Nucleus accumbens (tissue), 56 donors: ENCODE measurements at regions not wholly inside any gene's neighbourhood (a gene's known extent, or its start where the extent isn't known, plus 50 kb on each side); places are given as distances from the start of the nearest gene placed in this dataset.
"Not testable (repeated sequence)": the region's sequence is repeated elsewhere in the genome, so short reads cannot be mapped to it uniquely, and the experiment has no call there.

Experiments
- DNase-seq, 56 donors: peaks; one replicate each; lab custom pipeline; 2025; lab: John Stamatoyannopoulos, UW

DNA sequence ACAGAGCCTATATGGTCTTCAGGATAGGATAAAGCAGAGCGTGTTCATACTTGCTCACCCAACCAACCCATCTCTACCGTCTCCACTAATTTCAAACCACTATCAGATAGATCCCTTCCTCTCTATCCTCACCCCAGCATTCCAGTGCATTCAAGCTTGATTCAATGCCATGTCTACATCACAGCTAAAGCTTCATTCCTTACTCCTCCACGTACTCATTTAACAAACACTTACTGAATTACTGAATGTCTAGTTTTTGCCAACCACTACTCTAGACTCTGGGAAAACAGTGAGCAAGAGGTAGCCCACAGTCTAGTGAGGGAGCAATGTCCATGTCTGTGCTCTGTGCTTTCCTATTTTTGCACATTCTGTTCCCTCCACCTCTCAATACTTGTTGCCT lies 163.5 kb upstream of the MSX2 start:
- DNase-seq: no peak

DNA sequence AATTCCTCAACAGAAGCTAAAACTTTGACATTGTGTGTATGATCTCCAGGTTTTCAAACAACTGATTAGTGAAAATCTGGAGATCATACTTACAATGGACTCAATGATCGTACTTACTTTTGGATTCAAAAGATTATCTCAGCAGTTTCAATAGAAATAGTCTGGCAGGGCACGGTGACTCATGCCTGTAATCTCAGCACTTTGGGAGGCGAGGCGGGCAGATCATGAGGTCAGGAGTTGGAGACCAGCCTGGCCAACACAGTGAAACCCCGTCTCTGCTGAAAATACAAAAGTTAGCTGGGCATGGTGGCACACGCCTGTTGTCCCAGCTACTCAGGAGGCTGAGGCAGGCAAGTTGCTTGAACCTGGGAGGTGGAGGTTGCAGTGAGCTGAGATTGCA lies 161.3 kb upstream of the MSX2 start:
- DNase-seq: not testable (repeated sequence)

DNA sequence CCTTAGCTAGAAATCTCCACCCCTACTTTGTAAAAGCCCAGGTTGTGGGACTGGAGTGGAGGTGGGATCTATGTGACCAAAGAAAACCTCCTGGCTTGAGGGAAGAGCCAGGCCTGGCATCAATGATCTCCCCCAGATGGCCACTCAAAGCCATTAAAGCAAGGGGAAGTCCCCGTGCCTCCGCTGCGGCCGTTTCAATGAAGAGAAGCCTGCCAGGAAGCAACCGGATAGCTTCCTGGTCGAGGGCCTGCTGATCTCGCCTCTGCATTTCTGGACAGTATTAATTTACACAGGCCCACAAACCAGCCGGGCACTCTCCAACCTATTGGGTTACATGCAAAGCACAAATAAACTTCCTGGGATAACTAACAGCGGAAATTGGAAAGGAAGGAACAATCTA lies 160.5 kb upstream of the MSX2 start:
- DNase-seq: no peak

DNA sequence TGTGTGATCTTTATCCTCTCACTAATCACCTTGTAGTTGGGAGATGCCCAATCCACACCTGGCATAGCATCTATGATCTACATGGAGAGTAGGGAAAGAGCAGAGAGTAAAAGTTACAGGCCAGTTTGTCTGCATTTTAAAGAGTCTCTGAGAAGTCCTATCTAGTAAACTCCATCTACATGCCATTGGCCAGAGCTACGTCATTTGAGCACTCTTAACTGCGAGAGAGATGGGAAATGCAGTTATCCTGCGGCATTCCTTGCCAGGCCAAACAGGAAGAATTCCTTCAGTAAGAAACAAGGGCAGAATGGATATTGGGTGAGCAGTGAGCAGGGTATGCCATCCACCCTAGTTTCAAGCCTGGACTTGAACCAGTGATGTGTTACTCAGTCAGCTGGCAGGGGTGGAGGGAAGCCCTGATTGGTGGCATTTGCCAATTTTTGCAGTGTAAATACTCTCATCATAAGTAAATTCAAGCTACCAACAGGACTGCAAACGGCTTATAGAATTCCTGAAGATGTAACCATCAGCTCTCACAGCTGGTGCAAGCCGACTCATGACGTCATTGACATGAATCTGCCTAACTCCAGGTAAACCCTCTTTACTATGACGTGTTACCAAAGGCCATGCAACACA lies 156.8 kb upstream of the MSX2 start:
- no peak for DNase-seq

DNA sequence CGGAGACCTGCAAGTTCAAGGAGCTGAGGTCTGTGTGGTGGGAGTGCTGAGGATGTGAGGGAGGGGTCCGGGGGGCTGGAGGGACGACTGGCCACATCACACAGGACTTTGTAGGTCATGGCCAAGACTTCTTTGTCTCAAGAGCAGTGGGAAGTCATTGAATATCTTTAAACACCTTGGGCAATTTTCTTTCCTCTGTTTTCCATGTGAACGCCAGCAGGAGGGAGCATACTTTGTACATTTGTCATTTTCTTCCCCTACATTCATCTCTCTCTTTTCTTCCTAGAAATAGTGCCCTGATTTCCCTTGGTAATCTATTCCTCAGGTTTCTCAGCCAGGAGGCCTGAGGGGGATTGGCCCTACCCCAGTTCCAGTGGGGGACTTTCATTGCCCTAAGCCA lies 153.7 kb upstream of the MSX2 start:
- DNase-seq: no peak

DNA sequence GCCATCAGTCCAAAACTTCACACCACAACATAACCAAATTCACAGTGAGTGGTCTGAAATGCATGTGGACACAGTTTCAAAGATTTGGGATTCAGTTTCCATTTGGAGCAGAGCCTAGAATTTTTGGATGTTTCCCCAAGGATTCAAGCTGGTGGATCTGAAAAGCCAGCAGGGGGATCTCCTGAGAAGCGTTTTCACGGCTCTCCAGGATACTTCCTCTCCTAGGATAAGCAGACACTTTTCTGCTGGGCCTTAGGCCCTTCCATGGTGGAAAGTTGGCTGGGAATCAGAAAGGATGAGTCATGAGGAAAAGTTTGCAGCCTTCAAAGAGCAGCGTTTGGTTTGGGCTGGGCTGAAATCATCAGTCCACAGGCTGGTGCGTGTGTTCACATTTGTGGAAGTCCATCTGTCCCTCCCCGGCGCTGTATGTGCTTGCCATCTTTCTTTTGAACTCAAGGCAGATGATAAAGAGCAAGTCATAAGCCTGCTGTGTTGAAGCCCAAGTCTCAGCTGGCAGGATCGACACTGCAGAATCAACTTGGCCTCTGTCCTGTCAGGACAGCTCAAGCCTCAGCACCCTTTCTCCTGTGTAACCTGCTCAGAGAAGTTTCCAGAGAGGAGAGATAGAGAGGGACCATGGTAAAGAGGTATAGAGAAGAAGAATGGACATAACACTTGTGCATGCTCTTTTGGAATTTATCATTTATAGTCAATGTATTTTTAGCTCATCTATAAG lies 152.6 kb upstream of the MSX2 start:
- DNase-seq: peak in 6 of 56 donors; percentile 2 to 72 (median 8)

DNA sequence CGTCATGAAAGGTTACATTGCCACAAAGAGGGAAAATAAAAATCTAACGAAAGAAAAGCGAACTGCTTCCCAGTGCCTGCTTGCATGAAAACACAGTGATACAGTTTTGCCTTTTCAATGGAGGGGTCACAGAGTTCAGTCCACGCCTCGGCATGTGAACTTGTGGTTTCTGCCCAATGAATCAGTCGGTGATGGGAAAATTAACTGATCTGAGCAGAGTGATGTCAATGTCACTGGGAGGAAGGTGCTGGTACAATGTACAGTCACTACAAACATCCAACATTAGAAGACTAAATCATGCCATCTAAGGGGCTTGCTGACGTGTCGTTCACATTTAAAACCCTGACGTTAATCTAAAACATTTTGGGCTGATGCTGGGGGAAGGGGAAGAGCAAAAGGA lies 151.8 kb upstream of the MSX2 start:
- DNase-seq: no peak

DNA sequence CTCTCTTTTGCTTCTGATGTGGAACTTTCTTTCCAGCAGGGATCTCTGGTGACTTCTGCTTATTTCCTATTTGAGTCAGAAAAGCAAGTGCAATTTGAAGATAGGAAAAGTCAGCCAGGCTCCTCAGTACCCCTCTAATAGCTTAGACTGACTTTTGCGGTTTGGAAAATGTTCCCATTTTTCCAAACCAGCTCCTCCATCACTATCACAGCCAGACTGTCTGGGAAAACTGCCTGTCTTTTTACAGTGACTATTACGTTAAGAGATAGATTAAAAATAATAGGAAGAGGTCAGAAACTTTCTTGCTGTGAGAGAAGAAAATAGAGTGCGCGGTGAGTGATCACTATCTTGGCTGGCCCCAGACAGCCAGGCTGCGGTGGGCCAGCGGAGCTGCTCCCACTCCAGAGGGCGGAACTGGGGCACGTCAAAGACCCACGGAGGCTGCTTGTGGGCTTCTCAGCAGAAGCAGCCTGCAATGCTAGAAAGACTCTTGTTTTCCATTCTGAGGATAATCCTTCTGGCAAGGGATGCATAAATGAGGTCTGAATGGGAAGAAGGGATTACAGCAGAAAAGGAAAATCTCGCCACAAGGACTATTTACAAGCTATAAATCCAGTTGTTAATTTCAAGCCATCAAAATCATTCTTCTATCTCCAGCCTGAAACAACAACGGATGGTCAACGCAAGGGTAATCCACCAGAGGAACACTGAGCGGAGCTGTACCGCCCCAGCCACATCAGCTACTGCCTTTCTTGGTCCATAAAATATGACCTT lies 151.0 kb upstream of the MSX2 start:
- no peak for DNase-seq

DNA sequence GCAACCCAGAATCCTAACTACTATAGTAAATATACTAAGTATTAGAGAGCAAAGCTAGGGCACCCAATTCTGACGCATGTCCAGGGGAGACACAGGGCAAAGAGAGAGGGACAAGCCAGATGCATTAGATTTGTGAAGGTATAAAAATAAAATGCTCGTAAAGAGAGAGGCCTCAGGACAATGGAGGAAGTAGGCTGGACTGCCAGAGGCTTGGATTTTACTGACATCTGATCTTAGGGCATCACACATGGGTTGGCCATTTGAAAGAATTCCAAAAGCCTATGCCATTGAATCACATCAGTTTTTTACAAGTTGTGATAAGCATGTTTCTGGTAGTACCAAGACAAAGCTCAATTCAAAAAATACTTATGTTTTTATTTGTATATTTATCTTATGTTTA lies 149.3 kb upstream of the MSX2 start:
- no peak for DNase-seq

DNA sequence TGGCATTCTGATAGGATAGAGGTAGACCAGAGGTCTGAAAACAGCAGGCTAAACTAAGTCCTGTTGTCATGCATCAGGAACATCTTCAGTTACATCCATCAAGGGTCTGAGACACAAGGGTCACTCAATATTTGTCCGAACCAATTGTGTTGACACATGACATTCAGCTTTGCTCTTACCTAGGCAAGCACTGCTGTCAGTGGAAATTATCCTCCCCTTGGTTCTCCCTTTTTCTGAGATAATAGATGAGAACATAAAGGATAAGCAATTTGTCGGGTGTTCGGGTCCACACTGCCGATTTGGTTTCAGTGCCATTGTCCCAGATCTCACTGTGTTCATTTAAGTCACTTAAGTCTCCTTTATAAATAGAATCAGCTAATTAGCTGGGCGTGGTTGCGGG lies 148.3 kb upstream of the MSX2 start:
- DNase-seq: no peak

DNA sequence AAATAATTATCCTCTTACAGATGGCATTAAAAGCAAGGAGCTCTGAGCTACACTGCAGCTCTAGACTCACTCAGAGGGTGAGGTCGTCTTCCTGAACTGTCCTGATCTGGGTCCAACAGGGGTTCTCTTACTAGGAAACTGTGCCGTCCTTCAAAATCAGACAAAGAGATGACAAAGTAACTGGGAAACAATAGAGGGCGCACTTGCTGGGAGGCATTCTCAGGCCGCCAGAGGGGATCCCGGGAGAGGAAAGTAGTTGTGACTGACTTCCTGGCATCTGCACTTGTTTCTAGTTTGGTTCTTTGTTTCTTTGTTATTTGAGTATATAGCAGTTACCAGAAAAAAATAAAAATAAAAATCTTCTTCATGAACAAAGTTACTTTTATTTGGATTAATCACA lies 142.9 kb upstream of the MSX2 start:
- peak in 4 of 56 donors; percentile 2 to 26 (median 2) for DNase-seq

DNA sequence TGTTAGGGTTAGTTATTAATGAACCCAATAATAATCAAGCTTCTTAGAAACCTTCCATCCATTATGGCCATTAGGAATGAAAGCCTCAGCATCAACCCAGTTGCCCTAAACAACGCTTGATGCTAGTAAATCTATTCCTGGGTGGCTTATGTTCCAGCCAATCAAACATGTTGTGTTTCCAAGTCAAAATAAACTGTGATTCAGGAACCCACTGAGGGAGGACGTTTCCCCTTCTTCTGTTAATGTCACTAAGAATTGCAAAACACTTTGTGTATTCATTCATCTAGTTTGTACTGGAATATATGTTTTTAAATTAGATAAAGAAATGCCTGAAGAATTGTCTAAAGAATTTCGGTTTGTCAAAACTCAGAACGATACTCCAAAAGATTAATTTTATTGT lies 142.5 kb upstream of the MSX2 start:
- no peak for DNase-seq

DNA sequence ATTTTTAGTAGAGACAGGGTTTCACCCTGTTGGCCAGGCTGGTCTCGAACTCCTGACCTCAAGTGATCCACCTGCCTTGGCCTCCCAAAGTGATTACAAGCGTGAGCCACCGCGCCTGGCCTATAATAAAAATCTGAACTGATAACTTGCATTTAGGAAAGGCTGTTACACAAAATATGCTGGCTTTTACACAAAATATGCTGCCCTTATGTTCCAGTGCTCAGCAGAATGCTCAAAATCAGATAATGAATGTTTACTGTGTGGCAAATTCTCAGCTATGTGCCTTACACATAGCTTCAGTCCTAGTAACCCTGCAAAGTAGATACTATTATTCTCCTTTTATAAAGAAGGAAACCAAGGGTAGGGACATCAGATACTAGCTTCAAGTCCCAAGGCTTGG lies 141.3 kb upstream of the MSX2 start:
- DNase-seq: no peak

DNA sequence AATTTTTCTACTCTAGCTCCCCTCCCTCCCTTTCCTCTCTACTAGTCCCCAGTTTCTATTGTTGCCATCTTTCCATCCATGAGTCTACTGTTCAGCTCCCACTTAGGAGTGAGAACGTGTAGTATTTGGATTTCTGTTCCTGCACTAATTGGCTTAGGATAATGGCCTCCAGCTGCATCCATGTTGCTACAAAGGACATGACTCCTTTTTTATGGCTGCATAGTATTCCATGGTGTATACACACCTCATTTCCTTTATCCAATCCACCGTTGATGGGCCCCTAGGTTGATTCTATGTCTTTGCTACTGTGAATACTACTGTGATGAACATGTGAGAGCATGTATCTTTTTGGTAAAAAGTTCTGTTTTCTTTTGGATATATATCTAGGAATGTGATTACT lies 138.9 kb upstream of the MSX2 start:
- DNase-seq: no peak

DNA sequence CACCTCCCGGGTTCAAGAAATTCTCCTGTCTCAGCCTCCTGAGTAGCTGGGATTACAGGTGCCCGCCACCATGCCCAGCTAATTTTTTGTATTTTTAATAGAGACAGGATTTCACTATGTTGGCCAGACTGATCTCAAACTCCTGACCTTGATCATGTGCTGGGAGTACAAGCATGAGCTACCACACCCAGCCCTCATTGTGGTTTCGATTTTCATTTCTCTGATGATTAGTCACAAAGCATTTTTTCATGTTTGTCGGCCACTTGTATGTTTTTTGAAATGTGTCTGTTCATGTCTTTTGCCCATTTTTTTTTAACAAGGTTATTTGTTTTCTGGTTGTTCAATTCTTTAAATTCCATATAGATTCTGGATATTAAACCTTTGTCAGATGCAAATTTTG lies 138.2 kb upstream of the MSX2 start:
- not testable (repeated sequence) for DNase-seq

DNA sequence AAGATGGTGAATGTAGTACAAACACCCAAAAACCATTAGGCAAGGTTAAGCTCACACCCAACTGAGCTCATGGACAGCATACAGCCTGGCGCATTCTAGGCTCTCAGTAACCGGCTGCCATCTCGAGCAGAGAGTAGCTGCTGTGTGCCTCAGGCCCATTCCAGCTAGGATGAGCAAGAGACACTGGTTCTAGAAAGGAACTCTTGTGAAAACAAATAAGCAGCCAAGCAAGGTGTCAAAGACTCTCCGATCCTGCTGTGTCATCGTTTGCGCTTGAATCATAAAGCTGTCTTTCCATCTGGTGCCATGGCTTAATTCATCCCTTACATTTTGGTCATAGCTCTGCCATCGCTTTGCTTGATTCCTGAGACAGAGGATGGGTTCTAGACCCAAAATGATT lies 135.4 kb upstream of the MSX2 start:
- no peak for DNase-seq

DNA sequence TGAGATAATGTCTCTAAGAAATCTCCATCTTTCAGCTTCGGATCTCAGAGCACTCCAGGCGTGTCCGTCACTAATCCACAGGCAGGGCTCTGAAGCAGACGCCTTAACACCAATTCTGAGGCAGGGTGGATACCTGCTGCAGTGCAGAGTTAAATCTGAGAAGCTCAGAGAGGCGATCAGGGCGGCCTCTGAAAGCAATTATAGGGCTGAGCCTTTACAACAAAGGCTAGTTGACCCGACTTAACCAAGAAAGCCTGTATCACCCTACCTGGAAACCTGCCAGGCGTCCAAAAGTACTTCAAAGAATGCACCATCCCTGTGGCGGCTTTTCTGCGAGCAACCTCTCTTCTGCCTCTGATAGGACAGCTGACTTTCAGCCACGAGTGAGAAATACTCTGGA lies 134.8 kb upstream of the MSX2 start:
- no peak for DNase-seq

DNA sequence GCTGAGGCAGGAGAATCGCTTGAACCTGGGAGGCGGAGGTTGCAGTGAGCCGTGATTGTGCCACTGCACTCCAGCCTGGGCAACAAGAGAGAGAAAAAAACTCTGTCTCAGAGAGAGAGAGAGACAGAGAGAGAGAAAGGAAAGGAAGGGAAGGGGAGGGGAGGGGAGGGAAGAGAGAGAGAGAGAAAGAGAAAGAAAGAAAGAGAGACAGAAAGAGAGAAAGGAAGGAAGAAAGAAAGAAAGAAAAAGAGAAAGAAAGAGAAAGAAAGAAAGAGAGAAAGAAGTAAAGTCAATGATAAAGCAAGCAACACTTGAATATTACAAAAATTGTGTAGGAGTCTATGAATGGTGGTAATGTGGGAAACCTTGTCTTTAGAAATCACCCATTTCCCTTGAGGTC lies 133.6 kb upstream of the MSX2 start:
- no peak for DNase-seq

DNA sequence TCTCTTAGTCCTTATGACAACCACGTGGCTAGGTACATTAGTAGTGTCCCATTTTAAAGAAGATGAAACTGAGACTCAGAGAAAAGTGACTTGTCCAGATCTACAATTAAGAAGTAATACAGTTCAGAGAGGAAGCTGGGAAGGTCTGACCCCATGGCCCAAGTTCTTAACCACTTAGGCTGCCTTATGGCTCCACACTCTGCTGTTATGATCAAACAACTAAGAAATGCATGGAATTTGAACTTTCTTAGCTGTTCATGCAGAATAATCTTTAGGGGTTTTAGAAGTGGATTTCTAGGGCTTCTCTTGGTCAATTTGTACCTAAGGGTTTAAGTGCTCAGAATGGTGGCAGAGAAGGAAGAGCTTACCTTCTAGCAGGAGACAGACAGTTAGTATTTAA lies 128.0 kb upstream of the MSX2 start:
- DNase-seq: no peak

DNA sequence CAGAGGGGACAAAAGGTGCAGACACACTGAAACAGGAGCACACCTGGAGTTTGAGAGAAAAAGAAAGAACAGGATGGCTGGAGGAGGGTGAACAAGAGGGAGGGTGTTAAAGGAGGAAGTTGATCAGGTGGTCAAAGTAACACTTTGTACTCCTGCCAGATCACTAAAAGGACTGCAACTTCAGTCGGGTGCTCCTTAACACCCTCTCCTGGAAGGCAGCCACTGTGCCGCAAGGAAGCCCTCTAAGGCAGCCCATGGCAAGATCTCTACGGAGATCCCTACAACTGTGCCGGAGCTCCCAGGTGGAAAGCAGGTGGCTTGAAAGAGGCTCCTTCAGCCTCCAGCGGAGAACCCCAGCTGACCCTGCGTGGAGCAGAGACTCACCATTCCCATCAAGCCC lies 124.4 kb upstream of the MSX2 start:
- DNase-seq: no peak

DNA sequence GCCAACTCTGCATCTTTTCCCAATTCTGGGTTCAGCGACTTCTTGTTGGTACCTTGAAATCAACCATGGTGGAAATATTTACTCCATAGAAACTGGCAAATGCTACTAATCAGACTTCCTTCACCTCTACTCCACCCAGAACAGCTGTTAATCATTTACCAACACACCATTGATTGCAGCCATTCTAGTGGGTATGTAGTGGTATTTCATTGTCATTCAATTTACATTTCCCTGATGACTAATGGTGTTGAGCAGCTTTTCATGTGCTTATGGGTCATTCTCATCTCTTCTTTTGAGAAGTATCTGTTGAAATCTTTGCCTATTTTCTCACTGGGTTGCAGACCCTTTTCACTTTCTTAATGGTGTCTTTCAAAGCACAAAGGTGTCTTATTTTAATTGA lies 122.4 kb upstream of the MSX2 start:
- no peak for DNase-seq

DNA sequence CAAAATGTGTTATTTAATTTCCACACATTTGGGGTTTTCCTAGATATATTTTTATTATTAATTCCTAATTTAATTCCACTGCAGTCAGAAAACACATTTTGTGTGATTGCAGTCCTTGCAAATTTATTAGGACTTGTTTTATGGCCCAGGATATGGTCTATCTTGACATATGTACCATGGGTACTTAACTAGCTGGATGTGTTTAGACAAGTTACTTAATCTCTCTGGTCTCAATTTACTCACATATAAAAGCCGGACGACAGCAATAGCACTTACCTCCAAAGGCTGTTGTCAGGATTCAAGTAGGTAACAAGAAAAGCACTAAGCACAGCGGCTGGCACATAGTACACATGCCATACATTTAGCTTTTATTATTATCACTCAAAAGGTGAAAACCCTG lies 118.2 kb upstream of the MSX2 start:
- DNase-seq: no peak
